ENCODE measurements at regions not wholly inside any gene's neighbourhood (a gene's known extent, or its start where the extent isn't known, plus 50 kb on each side); places are given as distances from the start of the nearest gene placed in this dataset.

DNA sequence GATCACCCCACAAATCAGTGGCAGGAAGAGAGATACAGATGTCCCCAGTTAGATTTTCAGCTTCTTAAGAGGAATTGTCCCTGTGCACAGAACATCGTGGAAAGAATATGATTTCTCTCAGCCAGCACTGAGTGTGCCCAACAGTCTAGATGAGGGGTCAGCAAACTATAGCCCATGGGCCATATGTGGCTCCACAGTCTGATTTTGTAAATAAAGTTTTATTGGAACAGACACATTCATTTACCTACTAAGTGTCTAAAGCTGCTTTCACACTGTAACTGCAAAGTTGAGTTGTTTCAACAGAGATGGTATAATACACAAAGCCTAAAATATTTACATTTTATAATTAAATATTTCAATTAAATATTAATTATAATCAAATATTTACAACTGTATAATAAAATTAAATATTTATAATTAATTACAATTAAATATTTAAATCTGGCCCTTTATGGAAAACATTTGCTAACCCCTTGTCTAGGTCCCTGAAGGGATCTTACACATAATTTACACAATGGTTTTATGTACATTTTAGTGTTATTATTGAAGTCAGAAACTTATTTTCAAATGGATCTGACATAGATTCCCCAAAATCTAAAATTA lies 407.6 kb downstream of the PTPRU start:
- TF ChIP-seq, protein P1, sequence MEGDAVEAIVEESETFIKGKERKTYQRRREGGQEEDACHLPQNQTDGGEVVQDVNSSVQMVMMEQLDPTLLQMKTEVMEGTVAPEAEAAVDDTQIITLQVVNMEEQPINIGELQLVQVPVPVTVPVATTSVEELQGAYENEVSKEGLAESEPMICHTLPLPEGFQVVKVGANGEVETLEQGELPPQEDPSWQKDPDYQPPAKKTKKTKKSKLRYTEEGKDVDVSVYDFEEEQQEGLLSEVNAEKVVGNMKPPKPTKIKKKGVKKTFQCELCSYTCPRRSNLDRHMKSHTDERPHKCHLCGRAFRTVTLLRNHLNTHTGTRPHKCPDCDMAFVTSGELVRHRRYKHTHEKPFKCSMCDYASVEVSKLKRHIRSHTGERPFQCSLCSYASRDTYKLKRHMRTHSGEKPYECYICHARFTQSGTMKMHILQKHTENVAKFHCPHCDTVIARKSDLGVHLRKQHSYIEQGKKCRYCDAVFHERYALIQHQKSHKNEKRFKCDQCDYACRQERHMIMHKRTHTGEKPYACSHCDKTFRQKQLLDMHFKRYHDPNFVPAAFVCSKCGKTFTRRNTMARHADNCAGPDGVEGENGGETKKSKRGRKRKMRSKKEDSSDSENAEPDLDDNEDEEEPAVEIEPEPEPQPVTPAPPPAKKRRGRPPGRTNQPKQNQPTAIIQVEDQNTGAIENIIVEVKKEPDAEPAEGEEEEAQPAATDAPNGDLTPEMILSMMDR (IDR thresholded peaks at IDR 0.05; ENCODE audit: control insufficient read depth, insufficient read depth, low read depth, low read length, missing control alignments): no peak
- DNase-seq (ENCODE audit: low read depth): no peak
- no peak overlapping the region for H3K4me3 ChIP-seq (ENCODE audit: control insufficient read depth, low read depth, low read length)

DNA sequence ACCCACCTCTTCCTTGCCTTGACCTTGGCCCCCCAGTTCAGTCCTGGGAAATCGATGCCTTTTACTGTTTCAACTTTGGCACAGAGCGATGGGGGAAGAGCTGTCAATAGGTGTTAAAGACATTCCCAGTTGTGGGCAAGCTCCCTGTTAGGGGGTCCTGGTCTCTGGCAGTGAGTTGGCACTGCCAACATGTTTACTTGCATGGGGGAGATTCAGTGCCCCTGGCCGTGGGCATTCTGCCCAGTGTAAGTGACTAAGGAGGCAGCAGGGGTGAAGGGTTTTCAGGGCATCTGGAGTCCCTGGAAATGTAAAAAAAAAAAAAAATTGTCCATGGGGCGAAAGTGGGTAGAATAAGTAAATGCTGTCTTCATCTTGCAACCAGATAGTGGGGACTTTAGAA lies 407.0 kb downstream of the PTPRU start:
- no peak for DNase-seq (ENCODE audit: low read depth)
- no peak overlapping the region for H3K4me3 ChIP-seq (ENCODE audit: control insufficient read depth, low read depth, low read length)
- TF ChIP-seq, protein P1 (IDR thresholded peaks at IDR 0.05; ENCODE audit: control insufficient read depth, insufficient read depth, low read depth, low read length, missing control alignments): no peak

DNA sequence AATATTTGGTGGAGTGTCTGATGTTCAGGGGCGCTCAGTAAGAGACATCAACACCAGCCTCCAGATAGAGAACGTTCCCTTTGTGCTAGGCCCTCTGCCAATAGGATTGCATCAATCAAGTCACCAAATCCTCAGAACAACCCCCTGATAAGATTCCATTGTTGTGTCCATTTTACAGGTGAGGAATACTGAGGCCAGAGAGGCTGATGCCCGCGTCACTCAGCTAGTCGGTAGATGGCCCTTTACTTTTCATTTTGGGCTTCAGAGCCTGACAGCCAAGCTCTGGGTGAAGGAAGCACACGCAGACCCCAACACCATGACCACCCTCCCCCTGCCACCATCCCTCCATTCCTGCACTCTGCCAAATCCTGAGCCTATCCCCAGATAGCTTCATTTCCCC lies 406.2 kb downstream of the PTPRU start:
- DNase-seq (ENCODE audit: low read depth): no peak
- TF ChIP-seq, protein P1 (IDR thresholded peaks at IDR 0.05; ENCODE audit: control insufficient read depth, insufficient read depth, low read depth, low read length, missing control alignments): no peak
- H3K4me3 ChIP-seq (ENCODE audit: control insufficient read depth, low read depth, low read length): no peak overlapping the region

DNA sequence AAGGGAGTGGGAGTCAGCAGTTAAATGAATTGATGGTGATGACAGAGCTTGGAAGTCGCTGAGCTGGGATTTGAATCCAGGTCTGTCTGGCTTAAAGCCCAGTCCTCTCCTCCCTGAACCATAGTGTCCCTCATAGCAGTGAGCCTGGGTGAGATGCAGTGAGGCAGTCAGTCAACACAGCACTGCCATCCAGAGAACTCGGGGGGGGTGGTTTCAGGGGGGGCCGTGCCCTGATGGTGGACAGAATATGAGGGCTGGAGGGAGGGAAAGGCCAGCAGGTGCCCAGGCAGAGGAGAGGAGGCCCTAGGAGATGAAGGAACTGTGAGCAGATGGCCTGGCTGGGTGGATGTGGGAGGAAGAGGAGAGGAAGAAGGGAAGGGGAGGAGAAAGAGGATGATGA lies 405.6 kb downstream of the PTPRU start:
- no peak overlapping the region for H3K4me3 ChIP-seq (ENCODE audit: control insufficient read depth, low read depth, low read length)
- DNase-seq (ENCODE audit: low read depth): no peak
- TF ChIP-seq, protein P1 (IDR thresholded peaks at IDR 0.05; ENCODE audit: control insufficient read depth, insufficient read depth, low read depth, low read length, missing control alignments): no peak

DNA sequence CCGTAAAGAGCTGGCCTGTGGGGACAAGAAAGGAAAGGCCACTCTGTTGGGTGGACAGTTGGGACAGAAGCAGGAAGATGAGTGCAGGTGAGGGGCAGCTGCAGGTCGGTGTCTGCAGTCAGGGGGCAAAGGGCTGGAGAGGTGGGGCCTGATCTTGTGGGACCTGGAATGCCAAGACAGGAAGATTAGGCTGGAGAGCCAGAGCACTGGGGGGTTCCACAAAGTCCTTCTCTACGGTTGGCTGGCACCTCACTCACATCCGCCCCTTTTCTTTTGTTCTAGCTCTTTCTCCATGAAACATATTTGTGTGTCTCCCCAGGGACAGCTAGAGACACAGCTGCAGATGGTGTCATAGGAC lies 404.1 kb downstream of the PTPRU start:
- TF ChIP-seq, protein P1 (IDR thresholded peaks at IDR 0.05; ENCODE audit: control insufficient read depth, insufficient read depth, low read depth, low read length, missing control alignments): no peak
- no peak for DNase-seq (ENCODE audit: low read depth)
- H3K4me3 ChIP-seq (ENCODE audit: control insufficient read depth, low read depth, low read length): no peak overlapping the region

DNA sequence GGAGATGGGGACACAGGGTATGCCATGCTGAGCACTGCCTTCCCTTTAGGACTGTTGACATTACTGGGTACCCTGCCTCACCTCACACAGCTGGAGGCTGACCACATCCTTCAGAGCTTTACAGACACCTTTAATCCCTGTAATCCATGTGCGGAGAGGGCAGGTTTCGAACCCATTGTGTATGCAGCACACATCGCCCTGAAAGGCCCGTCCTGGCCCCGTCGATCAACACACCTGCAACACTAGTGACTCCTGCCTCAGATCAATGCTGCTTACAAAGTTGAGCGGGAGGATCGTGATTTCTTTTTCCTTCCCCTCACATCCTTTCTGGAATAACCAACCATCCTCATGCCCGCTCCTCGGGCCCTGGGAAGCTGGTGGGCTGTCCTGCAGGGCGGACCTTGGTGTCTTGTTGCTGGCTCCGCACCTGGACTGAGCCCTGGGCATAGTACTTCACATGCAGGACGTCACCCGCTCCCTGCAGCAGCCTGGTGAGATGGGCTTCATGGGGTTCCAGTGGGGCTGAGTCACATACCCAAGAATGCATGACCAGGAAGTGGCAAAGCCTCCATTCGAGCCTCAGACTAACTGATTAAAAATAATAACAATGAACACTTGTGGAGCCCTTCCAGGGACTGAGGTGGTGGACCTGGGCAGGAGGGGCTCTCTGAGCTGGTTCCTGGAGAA lies 403.6 kb downstream of the PTPRU start:
- H3K4me3 ChIP-seq (ENCODE audit: control insufficient read depth, low read depth, low read length): no peak overlapping the region
- no peak for DNase-seq (ENCODE audit: low read depth)
- TF ChIP-seq, protein P1 (IDR thresholded peaks at IDR 0.05; ENCODE audit: control insufficient read depth, insufficient read depth, low read depth, low read length, missing control alignments): no peak

All from AG09309 (cell line).